MM.1S (cell line): ENCODE measurements at regions not wholly inside any gene's neighbourhood (a gene's known extent, or its start where the extent isn't known, plus 50 kb on each side); places are given as distances from the start of the nearest gene placed in this dataset.

Source experiments
- DNase-seq: peaks from one replicate; pipeline ENCODE4 v3.0.0-alpha.2; 2015
- H2AFZ ChIP-seq: fragments of 300-600 bp; sonication (generic); 2 replicates; pipeline ENCODE4 v1.6.0; 2016; ENCODE audit warnings: antibody characterized with exemption, low read length
- H3F3A ChIP-seq: fragments of 300-600 bp; sonication (generic); 2 replicates; pipeline ENCODE4 v1.6.1; 2016; ENCODE audit warnings: mild to moderate bottlenecking, antibody characterized with exemption, low read length, moderate library complexity, mixed read lengths; ENCODE audit not compliant: insufficient read depth
- H3K27ac ChIP-seq: fragments of 300-600 bp; sonication (generic); 2 replicates; pipeline ENCODE4 v1.5.1; 2016; ENCODE audit warnings: mild to moderate bottlenecking, low read length
- H3K27me3 ChIP-seq: fragments of 300-600 bp; sonication (generic); replicated peaks from 2 replicates; pipeline ENCODE4 v1.6.0; 2016; ENCODE audit warnings: low read length; ENCODE audit not compliant: insufficient read depth
- H3K36me3 ChIP-seq: fragments of 300-600 bp; sonication (generic); replicated peaks from 2 replicates; pipeline ENCODE4 v1.6.1; 2016; ENCODE audit warnings: mild to moderate bottlenecking, low read length, mixed read lengths; ENCODE audit not compliant: insufficient read depth
- H3K4me1 ChIP-seq: fragments of 300-600 bp; sonication (generic); 2 replicates; pipeline ENCODE4 v1.6.1; 2016; ENCODE audit warnings: low read length, mixed read lengths
- H3K4me2 ChIP-seq: fragments of 300-600 bp; sonication (generic); 2 replicates; pipeline ENCODE4 v1.6.0; 2016; ENCODE audit warnings: low read depth, low read length
- H3K4me3 ChIP-seq: fragments of 300-600 bp; sonication (generic); 2 replicates; pipeline ENCODE4 v1.5.1; 2016; ENCODE audit warnings: low read length, mixed read lengths
- H3K79me2 ChIP-seq: fragments of 300-600 bp; sonication (generic); 2 replicates; pipeline ENCODE4 v1.6.1; 2016; ENCODE audit warnings: mixed run types, low read length, mixed read lengths
- H3K9ac ChIP-seq: fragments of 300-600 bp; sonication (generic); 2 replicates; pipeline ENCODE4 v1.6.1; 2016; ENCODE audit warnings: low read length, mixed read lengths
- H3K9me2 ChIP-seq: fragments of 300-600 bp; sonication (generic); replicated peaks from 2 replicates; pipeline ENCODE4 v1.6.1; 2016; ENCODE audit warnings: mild to moderate bottlenecking, low read length, mixed read lengths; ENCODE audit not compliant: insufficient read depth
- H3K9me3 ChIP-seq: fragments of 300-600 bp; sonication (generic); replicated peaks from 2 replicates; pipeline ENCODE4 v1.6.1; 2016; ENCODE audit warnings: mild to moderate bottlenecking, low read length, mixed read lengths; ENCODE audit not compliant: insufficient read depth
- H4K20me1 ChIP-seq: fragments of 300-600 bp; sonication (generic); 2 replicates; pipeline ENCODE4 v1.6.1; 2016; ENCODE audit warnings: mild to moderate bottlenecking, low read length, moderate library complexity, mixed read lengths; ENCODE audit not compliant: insufficient read depth
- CTCF ChIP-seq: fragments of 300-600 bp; sonication (generic); IDR thresholded peaks from 2 replicates; pipeline ENCODE4 v1.5.1; 2016; ENCODE audit warnings: antibody characterized with exemption, low read length, mixed read lengths
- EZH2 ChIP-seq: fragments of 300-600 bp; sonication (generic); optimal IDR thresholded peaks from 2 replicates; pipeline ENCODE3; 2017; ENCODE audit warnings: low read depth, mild to moderate bottlenecking, antibody characterized with exemption, low read length, mixed read lengths
- EZH2phosphoT487 ChIP-seq: fragments of 300-600 bp; sonication (generic); IDR thresholded peaks from 2 replicates; pipeline ENCODE4 v1.6.1; 2018; ENCODE audit warnings: antibody characterized with exemption, low read length

DNA sequence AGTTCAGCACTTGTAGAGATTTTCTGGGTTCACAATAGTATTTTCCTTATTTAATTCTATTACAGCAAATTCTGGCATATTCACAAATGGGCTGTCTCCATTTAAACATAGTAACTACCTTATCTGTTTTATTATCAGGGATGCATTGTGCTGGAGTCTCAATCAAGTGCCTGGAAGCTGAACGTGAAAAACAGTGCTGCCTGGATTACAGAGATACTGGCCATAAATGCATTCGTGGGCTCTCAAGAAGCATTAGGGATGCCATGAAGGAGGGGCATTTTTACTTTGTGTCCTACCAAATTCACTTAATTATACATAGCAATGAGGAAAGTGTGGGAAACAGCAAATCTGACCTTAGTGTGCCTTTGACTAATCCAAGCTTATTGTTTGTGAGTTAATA lies 184.6 kb downstream of the ABCC12 start:
- H2AFZ ChIP-seq, result no peak overlapping the region
- no peak overlapping the region for H3K4me2 ChIP-seq
- no peak overlapping the region for H3K9ac ChIP-seq
- no peak for DNase-seq
- H3K27ac ChIP-seq, result no peak overlapping the region
- no peaks in the 10 kb centered on the region for H4K20me1 ChIP-seq
- TF ChIP-seq EZH2 (no peak), CTCF (no peak), EZH2phosphoT487 (no peak)
- no peaks in the 10 kb centered on the region for H3F3A ChIP-seq
- no peaks in the 10 kb centered on the region for H3K9me3 ChIP-seq
- H3K36me3 ChIP-seq, result no peaks in the 10 kb centered on the region
- H3K4me1 ChIP-seq, result no peaks in the 10 kb centered on the region
- H3K79me2 ChIP-seq, result no peaks in the 10 kb centered on the region
- no peaks in the 10 kb centered on the region for H3K9me2 ChIP-seq
- H3K27me3 ChIP-seq, result no peaks in the 10 kb centered on the region
- H3K4me3 ChIP-seq, result no peak overlapping the region

DNA sequence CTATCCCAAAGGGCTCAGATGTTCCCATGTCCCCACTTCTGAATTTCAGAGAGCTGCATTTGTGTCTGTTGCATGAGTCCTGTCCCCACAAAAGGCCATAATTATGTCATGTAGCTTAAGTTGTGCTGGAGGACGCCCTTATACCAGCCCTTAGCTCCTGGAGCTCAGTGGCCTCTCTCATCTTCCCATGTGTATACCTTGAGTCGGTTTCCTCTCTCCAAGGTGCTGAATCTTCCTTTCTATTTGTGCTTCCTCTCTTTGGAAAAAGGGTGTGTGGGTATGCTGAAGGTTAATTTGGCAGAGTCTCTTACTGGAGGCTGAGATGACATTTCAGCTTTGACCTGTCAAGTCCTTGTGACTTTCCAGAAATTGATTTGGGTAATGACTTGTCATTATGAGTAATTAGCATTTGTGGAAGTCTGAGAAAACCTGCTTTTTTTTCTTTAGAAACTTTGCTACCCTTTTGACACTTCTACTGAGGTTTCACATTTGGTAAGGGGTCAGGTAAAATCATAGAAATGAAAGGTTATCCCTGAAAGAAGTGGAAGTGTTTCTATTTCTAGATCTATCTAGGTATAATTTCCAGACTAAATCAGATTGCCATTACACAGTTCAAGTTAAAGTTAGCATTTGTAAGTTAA lies 185.4 kb downstream of the ABCC12 start:
- H3K36me3 ChIP-seq, result no peaks in the 10 kb centered on the region
- no peaks in the 10 kb centered on the region for H3K27me3 ChIP-seq
- no peaks in the 10 kb centered on the region for H3F3A ChIP-seq
- no peak overlapping the region for H3K4me2 ChIP-seq
- no peak for DNase-seq
- H3K4me1 ChIP-seq, result no peaks in the 10 kb centered on the region
- no peak overlapping the region for H3K4me3 ChIP-seq
- no peaks in the 10 kb centered on the region for H4K20me1 ChIP-seq
- no peaks in the 10 kb centered on the region for H3K9me2 ChIP-seq
- no peak overlapping the region for H2AFZ ChIP-seq
- H3K9ac ChIP-seq, result no peak overlapping the region
- no peak overlapping the region for H3K27ac ChIP-seq
- no peaks in the 10 kb centered on the region for H3K9me3 ChIP-seq
- no peaks in the 10 kb centered on the region for H3K79me2 ChIP-seq
- TF ChIP-seq EZH2, result no peak
- TF ChIP-seq EZH2phosphoT487, result no peak
- TF ChIP-seq CTCF, result no peak

- Histone ChIP-seq H3K27ac (no peak overlapping the region), H3K9ac (no peak overlapping the region), H3K79me2 (no peaks in the 10 kb centered on the region), H3K36me3 (no peaks in the 10 kb centered on the region), H2AFZ (no peak overlapping the region), H3K4me1 (no peaks in the 10 kb centered on the region), H3K4me3 (no peak overlapping the region), H3K9me3 (no peaks in the 10 kb centered on the region), H3F3A (no peaks in the 10 kb centered on the region), H3K4me2 (no peak overlapping the region), H3K9me2 (no peaks in the 10 kb centered on the region), H3K27me3 (no peaks in the 10 kb centered on the region), H4K20me1 (no peaks in the 10 kb centered on the region)
- TF ChIP-seq EZH2phosphoT487 (no peak), EZH2 (no peak), CTCF (no peak)
- DNase-seq, result no peak
These were observed 188.4 kb downstream of the ABCC12 start for GRCh38 chr16:47967374-47967773.
